ENCODE measurements at regions not wholly inside any gene's neighbourhood (a gene's known extent, or its start where the extent isn't known, plus 50 kb on each side); places are given as distances from the start of the nearest gene placed in this dataset.

DNA sequence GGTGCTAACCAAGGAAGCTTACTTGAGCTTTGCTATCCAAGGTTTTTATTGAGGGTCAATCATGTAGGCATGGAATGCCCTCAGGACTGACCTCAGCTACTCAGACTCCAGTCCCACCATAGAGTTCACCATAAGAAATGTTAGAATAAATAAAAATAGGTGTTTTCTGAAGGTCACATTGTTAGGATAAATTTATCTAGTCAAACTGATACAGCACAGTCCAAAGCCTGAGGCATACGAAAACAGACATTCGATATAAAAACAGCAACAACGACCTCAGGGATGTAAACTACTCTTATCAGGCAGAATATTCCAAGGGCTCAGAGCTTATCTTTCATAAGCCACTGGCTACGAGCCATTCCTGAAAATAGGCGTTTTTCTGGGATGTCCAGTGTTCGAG, 690.6 kb downstream of the MCTP2 start (continued):
- TF ChIP-seq, protein P1, sequence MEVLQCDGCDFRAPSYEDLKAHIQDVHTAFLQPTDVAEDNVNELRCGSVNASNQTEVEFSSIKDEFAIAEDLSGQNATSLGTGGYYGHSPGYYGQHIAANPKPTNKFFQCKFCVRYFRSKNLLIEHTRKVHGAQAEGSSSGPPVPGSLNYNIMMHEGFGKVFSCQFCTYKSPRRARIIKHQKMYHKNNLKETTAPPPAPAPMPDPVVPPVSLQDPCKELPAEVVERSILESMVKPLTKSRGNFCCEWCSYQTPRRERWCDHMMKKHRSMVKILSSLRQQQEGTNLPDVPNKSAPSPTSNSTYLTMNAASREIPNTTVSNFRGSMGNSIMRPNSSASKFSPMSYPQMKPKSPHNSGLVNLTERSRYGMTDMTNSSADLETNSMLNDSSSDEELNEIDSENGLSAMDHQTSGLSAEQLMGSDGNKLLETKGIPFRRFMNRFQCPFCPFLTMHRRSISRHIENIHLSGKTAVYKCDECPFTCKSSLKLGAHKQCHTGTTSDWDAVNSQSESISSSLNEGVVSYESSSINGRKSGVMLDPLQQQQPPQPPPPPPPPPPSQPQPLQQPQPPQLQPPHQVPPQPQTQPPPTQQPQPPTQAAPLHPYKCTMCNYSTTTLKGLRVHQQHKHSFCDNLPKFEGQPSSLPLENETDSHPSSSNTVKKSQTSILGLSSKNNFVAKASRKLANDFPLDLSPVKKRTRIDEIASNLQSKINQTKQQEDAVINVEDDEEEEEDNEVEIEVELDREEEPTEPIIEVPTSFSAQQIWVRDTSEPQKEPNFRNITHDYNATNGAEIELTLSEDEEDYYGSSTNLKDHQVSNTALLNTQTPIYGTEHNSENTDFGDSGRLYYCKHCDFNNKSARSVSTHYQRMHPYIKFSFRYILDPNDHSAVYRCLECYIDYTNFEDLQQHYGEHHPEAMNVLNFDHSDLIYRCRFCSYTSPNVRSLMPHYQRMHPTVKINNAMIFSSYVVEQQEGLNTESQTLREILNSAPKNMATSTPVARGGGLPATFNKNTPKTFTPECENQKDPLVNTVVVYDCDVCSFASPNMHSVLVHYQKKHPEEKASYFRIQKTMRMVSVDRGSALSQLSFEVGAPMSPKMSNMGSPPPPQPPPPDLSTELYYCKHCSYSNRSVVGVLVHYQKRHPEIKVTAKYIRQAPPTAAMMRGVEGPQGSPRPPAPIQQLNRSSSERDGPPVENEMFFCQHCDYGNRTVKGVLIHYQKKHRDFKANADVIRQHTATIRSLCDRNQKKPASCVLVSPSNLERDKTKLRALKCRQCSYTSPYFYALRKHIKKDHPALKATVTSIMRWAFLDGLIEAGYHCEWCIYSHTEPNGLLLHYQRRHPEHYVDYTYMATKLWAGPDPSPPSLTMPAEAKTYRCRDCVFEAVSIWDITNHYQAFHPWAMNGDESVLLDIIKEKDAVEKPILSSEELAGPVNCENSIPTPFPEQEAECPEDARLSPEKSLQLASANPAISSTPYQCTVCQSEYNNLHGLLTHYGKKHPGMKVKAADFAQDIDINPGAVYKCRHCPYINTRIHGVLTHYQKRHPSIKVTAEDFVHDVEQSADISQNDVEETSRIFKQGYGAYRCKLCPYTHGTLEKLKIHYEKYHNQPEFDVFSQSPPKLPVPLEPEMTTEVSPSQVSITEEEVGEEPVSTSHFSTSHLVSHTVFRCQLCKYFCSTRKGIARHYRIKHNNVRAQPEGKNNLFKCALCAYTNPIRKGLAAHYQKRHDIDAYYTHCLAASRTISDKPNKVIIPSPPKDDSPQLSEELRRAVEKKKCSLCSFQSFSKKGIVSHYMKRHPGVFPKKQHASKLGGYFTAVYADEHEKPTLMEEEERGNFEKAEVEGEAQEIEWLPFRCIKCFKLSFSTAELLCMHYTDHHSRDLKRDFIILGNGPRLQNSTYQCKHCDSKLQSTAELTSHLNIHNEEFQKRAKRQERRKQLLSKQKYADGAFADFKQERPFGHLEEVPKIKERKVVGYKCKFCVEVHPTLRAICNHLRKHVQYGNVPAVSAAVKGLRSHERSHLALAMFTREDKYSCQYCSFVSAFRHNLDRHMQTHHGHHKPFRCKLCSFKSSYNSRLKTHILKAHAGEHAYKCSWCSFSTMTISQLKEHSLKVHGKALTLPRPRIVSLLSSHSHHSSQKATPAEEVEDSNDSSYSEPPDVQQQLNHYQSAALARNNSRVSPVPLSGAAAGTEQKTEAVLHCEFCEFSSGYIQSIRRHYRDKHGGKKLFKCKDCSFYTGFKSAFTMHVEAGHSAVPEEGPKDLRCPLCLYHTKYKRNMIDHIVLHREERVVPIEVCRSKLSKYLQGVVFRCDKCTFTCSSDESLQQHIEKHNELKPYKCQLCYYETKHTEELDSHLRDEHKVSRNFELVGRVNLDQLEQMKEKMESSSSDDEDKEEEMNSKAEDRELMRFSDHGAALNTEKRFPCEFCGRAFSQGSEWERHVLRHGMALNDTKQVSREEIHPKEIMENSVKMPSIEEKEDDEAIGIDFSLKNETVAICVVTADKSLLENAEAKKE (CRISPR knock-in tag; IDR thresholded peaks at IDR 0.05) = no peak
- TF ChIP-seq JUNB (IDR thresholded peaks at IDR 0.05; ENCODE audit: unreplicated experiment) = no peak
- TF ChIP-seq ZNF331 (CRISPR knock-in tag; IDR thresholded peaks at IDR 0.05; ENCODE audit: low read depth) = no peak
- TF ChIP-seq EZH2phosphoT487 (IDR thresholded peaks at IDR 0.05; ENCODE audit: unreplicated experiment) = no peak
- no peak for TF ChIP-seq ZNF114 (CRISPR knock-in tag; IDR thresholded peaks at IDR 0.05)
- TF ChIP-seq POLR2AphosphoS5 (IDR thresholded peaks at IDR 0.05; ENCODE audit: low read depth) = no peak
- no peak for TF ChIP-seq STAT1 (IDR thresholded peaks at IDR 0.05; ENCODE audit: unreplicated experiment)

DNA sequence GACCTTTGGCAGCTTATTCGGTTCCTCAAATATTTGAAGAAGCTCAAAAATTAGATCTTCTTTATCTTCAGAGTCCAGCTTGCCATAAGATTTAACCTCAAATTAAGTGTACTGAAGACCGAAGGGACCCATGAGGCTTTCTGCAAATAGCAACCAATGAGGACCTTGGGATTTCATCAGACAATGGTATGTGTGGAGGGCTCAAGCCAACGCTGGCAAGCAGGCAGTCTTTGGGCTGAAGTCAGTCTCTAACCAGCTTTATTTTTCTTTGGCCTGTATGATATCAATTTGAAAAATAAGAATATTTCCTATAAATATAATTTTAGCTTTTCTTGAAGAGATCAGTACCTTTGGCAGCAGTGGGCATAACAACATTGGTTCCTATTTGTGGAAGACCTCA, 692.7 kb downstream of the MCTP2 start:
- Histone ChIP-seq H3K27ac (ENCODE audit: low read depth) (no peak overlapping the region), H3K36me3 (ENCODE audit: insufficient read depth) (no peaks in the 10 kb centered on the region), H3K79me2 (replicated peaks; ENCODE audit: insufficient read depth) (no peaks in the 10 kb centered on the region), H3K9me2 (ENCODE audit: insufficient read depth) (no peaks in the 10 kb centered on the region), H3K4me2 (no peak overlapping the region), H2AFZ (no peak overlapping the region), H4K20me1 (replicated peaks; ENCODE audit: insufficient read depth) (no peaks in the 10 kb centered on the region), H3F3A (replicated peaks; ENCODE audit: low read depth) (no peaks in the 10 kb centered on the region), H3K27me3 (ENCODE audit: insufficient read depth) (no peaks in the 10 kb centered on the region), H3K4me3 (no peak overlapping the region), H3K4me1 (ENCODE audit: insufficient read depth) (no peaks in the 10 kb centered on the region)
- ATAC-seq (no peak), DNase-seq (ENCODE audit: low spot score) (no peak)
- Mint-ChIP-seq H3K4me1 (no peaks in the 10 kb centered on the region), H3K36me3 (ENCODE audit: low read depth) (no peaks in the 10 kb centered on the region), H3K27ac (no peak overlapping the region), H3K9me3 (no peaks in the 10 kb centered on the region), H3K27me3 (ENCODE audit: insufficient read depth, low read depth, poor library complexity) (no peaks in the 10 kb centered on the region), H3K4me3 (no peak overlapping the region)
- TF ChIP-seq EZH2 (IDR thresholded peaks at IDR 0.05; ENCODE audit: low read depth, unreplicated experiment) = no peak
- TF ChIP-seq POLR2AphosphoS5 (IDR thresholded peaks at IDR 0.05; ENCODE audit: low read depth) = no peak
- no peak for TF ChIP-seq ZNF114 (CRISPR knock-in tag; IDR thresholded peaks at IDR 0.05)
- TF ChIP-seq, protein P2, sequence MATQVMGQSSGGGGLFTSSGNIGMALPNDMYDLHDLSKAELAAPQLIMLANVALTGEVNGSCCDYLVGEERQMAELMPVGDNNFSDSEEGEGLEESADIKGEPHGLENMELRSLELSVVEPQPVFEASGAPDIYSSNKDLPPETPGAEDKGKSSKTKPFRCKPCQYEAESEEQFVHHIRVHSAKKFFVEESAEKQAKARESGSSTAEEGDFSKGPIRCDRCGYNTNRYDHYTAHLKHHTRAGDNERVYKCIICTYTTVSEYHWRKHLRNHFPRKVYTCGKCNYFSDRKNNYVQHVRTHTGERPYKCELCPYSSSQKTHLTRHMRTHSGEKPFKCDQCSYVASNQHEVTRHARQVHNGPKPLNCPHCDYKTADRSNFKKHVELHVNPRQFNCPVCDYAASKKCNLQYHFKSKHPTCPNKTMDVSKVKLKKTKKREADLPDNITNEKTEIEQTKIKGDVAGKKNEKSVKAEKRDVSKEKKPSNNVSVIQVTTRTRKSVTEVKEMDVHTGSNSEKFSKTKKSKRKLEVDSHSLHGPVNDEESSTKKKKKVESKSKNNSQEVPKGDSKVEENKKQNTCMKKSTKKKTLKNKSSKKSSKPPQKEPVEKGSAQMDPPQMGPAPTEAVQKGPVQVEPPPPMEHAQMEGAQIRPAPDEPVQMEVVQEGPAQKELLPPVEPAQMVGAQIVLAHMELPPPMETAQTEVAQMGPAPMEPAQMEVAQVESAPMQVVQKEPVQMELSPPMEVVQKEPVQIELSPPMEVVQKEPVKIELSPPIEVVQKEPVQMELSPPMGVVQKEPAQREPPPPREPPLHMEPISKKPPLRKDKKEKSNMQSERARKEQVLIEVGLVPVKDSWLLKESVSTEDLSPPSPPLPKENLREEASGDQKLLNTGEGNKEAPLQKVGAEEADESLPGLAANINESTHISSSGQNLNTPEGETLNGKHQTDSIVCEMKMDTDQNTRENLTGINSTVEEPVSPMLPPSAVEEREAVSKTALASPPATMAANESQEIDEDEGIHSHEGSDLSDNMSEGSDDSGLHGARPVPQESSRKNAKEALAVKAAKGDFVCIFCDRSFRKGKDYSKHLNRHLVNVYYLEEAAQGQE (IDR thresholded peaks at IDR 0.05; ENCODE audit: unreplicated experiment) = no peak
- TF ChIP-seq, protein P3, sequence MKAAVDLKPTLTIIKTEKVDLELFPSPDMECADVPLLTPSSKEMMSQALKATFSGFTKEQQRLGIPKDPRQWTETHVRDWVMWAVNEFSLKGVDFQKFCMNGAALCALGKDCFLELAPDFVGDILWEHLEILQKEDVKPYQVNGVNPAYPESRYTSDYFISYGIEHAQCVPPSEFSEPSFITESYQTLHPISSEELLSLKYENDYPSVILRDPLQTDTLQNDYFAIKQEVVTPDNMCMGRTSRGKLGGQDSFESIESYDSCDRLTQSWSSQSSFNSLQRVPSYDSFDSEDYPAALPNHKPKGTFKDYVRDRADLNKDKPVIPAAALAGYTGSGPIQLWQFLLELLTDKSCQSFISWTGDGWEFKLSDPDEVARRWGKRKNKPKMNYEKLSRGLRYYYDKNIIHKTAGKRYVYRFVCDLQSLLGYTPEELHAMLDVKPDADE (IDR thresholded peaks at IDR 0.05) = no peak
- TF ChIP-seq NANOG (IDR thresholded peaks at IDR 0.05; ENCODE audit: borderline replicate concordance) = no peak
- no peak for TF ChIP-seq CREB1 (CRISPR knock-in tag; IDR thresholded peaks at IDR 0.05; ENCODE audit: low read depth)
- TF ChIP-seq, protein P4, sequence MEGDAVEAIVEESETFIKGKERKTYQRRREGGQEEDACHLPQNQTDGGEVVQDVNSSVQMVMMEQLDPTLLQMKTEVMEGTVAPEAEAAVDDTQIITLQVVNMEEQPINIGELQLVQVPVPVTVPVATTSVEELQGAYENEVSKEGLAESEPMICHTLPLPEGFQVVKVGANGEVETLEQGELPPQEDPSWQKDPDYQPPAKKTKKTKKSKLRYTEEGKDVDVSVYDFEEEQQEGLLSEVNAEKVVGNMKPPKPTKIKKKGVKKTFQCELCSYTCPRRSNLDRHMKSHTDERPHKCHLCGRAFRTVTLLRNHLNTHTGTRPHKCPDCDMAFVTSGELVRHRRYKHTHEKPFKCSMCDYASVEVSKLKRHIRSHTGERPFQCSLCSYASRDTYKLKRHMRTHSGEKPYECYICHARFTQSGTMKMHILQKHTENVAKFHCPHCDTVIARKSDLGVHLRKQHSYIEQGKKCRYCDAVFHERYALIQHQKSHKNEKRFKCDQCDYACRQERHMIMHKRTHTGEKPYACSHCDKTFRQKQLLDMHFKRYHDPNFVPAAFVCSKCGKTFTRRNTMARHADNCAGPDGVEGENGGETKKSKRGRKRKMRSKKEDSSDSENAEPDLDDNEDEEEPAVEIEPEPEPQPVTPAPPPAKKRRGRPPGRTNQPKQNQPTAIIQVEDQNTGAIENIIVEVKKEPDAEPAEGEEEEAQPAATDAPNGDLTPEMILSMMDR (conservative IDR thresholded peaks at IDR 0.05; ENCODE audit: low read depth in 2 of 2) = no peak
- no peak for TF ChIP-seq JUNB (IDR thresholded peaks at IDR 0.05; ENCODE audit: unreplicated experiment)
- no peak for TF ChIP-seq EZH2phosphoT487 (IDR thresholded peaks at IDR 0.05; ENCODE audit: unreplicated experiment)
